22Rv1 (cell line): ENCODE measurements at regions not wholly inside any gene's neighbourhood (a gene's known extent, or its start where the extent isn't known, plus 50 kb on each side); places are given as distances from the start of the nearest gene placed in this dataset.

ENCODE experiments used
- H3K27ac ChIP-seq: fragments of 450-650 bp; 2 replicates; pipeline ENCODE4 v1.5.1; 2017
- ZFX ChIP-seq: fragments of 450-650 bp; IDR thresholded peaks from 2 replicates; pipeline ENCODE4 v1.6.1; 2017; ENCODE audit warnings: antibody characterized with exemption, borderline replicate concordance
- TF ChIP-seq, protein P1 (sequence below): fragments of 450-650 bp; IDR thresholded peaks from 2 replicates; pipeline ENCODE4 v1.5.1; 2017; ENCODE audit warnings: mild to moderate bottlenecking

DNA sequence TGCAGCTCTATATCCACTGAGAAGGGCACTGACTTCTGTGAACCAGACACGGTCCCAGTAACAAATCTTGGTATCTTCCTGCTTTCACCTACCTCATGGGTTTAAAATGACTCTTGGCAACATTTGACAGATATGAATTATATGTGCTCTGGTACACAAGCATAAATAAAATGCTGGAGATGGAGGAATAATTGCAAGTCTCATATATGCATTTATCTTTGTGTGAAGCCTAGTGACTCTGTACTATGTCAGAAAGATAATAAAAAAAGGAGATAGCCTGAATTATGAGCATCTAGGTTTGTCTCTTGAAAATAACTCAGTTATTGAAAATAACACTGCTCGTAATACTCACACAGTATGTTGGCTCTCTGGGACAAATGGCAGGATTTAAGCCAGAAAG lies 167.1 kb upstream of the CRBN start:
- H3K27ac ChIP-seq, result no peak overlapping the region
- TF ChIP-seq ZFX, result no peak
- TF ChIP-seq, protein P1, sequence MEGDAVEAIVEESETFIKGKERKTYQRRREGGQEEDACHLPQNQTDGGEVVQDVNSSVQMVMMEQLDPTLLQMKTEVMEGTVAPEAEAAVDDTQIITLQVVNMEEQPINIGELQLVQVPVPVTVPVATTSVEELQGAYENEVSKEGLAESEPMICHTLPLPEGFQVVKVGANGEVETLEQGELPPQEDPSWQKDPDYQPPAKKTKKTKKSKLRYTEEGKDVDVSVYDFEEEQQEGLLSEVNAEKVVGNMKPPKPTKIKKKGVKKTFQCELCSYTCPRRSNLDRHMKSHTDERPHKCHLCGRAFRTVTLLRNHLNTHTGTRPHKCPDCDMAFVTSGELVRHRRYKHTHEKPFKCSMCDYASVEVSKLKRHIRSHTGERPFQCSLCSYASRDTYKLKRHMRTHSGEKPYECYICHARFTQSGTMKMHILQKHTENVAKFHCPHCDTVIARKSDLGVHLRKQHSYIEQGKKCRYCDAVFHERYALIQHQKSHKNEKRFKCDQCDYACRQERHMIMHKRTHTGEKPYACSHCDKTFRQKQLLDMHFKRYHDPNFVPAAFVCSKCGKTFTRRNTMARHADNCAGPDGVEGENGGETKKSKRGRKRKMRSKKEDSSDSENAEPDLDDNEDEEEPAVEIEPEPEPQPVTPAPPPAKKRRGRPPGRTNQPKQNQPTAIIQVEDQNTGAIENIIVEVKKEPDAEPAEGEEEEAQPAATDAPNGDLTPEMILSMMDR, result no peak

DNA sequence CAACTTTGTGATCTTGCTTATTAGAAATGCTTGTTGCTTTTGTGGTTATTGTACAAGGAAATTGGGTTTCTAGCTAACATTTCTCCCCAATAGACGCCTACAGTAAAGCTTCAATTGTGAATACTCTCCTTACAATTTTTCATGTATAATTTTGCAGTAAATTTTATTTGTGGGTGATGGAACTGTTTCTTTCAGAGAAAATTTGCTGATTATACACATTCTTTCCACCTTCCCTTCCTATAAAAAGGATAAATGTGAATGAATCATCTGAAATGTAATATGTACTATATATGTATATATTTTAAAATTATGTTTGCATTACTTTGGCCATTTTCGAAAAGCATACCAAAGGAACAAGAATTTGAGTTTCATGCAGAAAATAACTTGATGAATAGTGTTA lies 162.7 kb upstream of the CRBN start:
- TF ChIP-seq, protein P1, result no peak
- no peak for TF ChIP-seq ZFX
- no peak overlapping the region for H3K27ac ChIP-seq

DNA sequence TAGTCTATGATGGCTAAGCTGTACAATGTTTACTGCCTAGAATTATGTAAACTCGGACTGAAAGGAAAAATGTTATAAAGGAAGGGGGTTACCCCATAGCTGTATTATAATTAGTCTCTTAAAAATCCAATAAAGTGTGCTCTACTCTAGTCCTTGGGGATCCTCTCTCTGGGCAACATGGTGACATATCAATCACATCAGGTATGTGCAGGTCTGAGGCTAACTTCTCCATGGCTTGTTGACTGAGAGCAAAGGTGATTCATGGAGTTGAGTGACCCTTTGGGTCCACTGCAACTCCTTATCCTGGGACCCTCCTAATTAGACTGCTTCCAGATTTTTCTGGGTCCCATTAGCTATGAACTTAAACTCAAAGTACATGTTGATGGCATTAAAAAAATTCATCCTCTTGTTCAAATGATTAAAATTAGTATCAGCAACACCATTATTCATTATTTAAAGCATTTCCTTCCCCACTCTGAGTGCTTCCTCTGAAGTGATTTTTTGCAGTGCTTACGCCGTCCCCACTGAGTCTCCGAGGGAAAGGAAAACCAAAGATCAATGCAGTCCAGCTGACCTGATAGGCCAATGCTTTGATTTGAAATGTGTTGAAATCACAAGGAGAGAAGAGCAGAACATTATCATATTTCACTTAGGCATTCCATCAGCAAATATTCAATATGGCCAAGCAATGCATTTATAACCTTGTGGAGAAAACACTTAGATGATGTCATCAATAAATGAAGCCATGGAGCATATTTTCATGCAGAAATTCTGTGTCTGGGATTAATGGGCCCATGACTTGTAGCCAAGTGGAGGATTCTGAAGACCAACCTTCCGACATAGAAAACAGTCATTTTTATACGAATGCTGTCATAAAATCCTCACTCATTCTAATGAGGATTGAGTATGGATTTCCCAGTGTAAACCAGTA lies 161.7 kb upstream of the CRBN start:
- no peak overlapping the region for H3K27ac ChIP-seq
- TF ChIP-seq, protein P1, result no peak
- no peak for TF ChIP-seq ZFX

DNA sequence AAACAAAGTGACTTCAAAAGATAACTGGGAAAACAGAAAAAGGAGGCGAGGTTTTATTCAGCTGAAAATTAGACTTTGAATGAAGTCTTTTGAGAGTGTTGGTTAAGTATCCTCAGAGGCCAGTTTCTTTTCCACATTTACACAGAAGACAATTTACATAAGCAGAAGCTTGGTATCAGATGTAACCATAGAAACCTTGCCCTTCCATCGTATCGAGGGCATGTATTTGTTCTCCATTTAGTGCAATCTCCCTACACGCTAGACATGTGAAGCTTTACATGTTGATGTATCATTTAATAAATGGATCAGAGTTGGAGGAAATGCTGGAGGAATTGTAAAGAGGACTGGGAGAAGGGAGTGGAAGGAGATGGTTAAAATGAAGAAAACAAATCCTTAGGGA lies 161.0 kb upstream of the CRBN start:
- TF ChIP-seq, protein P1, result no peak
- TF ChIP-seq ZFX, result no peak
- H3K27ac ChIP-seq, result no peak overlapping the region

DNA sequence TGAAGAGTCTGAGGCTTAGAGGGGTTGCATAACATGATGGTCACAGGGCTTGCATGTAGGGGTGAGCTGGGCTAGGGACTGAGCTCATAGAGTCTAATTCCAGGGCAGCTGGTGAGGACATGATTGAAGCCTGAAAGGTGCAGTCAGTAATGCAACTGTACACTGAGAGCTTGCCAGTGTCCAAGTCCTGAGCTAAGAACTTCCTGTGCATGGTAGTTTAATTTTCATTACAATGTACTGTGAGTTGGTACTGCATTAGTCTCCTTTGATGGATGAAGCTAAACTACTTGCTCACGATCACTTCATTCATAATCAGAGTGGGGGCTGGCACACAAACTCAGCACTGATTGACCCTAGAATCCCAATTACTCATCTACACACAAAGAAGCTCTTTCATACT lies 156.4 kb upstream of the CRBN start:
- no peak for TF ChIP-seq ZFX
- TF ChIP-seq, protein P1, result no peak

DNA sequence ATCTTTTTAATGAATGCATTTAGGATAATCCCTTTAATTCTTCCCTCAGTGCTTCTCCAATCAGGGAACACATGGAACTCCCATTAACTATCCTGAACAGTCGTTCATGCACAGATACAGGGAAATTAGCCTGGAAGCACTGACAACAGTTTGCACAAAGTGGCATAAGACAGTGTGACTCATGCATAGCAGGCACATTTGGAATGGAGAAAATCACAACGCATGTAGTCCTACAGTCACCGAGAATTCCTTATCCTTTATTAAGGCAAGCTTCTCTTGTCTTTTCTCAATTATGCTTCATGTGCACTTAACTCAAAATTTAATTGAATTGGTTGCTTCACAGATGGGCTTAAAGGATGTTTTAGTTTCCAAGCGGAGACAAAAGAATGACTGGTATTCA lies 155.0 kb upstream of the CRBN start:
- TF ChIP-seq ZFX, result no peak
- TF ChIP-seq, protein P1, result no peak

More for the DNA sequence above, 156.4 kb upstream of the CRBN start:
- no peak overlapping the region for H3K27ac ChIP-seq

DNA sequence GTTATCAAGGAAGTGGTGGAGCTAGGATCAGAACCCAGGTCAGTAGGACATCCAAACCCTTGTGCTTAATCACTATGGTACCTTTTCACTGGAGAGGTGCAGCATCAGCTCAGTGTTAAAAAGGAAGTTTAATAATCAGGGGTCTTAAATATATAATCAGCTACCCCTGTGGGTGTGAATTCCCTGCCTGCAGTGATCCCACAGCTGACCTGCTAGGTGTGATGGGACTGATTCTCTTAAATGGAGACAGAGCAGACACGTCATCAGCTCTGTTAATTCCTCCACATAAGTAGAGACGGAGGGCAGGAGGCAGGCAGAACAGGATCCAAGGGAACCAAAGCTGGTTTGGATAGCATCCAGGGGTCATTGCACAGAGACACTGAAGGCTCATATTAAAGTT lies 154.1 kb upstream of the CRBN start:
- H3K27ac ChIP-seq, result no peak overlapping the region
- TF ChIP-seq, protein P1, result no peak
- TF ChIP-seq ZFX, result no peak

More for the DNA sequence above, 155.0 kb upstream of the CRBN start:
- no peak overlapping the region for H3K27ac ChIP-seq
